NCI-H510A (cell line): ENCODE measurements at regions not wholly inside any gene's neighbourhood (a gene's known extent, or its start where the extent isn't known, plus 50 kb on each side); places are given as distances from the start of the nearest gene placed in this dataset.
"Not testable (repeated sequence)": the region's sequence is repeated elsewhere in the genome, so short reads cannot be mapped to it uniquely, and the experiment has no call there.

Experiments used
- DNase-seq: peaks from one replicate; lab custom pipeline; 2025; lab: John Stamatoyannopoulos, UW

GRCh38 chr21:27769763-27770162 is 802.9 kb upstream of the ADAMTS5 start:
- no peak for DNase-seq

GRCh38 chr21:27768046-27768637 is 801.3 kb upstream of the ADAMTS5 start:
- not testable (repeated sequence) for DNase-seq

- DNase-seq, result no peak
Measured at GRCh38 chr21:27764056-27764455, 797.2 kb upstream of the ADAMTS5 start.

GRCh38 chr21:27761623-27762022 is 794.7 kb upstream of the ADAMTS5 start:
- no peak for DNase-seq

- DNase-seq, result no peak
Measured at GRCh38 chr21:27759820-27760219, 792.9 kb upstream of the ADAMTS5 start.

GRCh38 chr21:27759091-27759659 is 792.3 kb upstream of the ADAMTS5 start:
- no peak for DNase-seq

- DNase-seq, result no peak
Measured at GRCh38 chr21:27756191-27756590, 789.3 kb upstream of the ADAMTS5 start.

GRCh38 chr21:27743971-27744564 is 777.2 kb upstream of the ADAMTS5 start:
- DNase-seq, result no peak

GRCh38 chr21:27741736-27742135 is 774.8 kb upstream of the ADAMTS5 start:
- no peak for DNase-seq

- no peak for DNase-seq
Measured at GRCh38 chr21:27740084-27740483, 773.2 kb upstream of the ADAMTS5 start.

GRCh38 chr21:27739187-27739586 is 772.3 kb upstream of the ADAMTS5 start:
- DNase-seq, result no peak

- DNase-seq, result no peak
Measured at GRCh38 chr21:27735699-27736098, 768.8 kb upstream of the ADAMTS5 start.

- DNase-seq, result no peak
Measured at GRCh38 chr21:27734146-27734545, 767.3 kb upstream of the ADAMTS5 start.

- no peak for DNase-seq
Measured at GRCh38 chr21:27725916-27726315, 759.0 kb upstream of the ADAMTS5 start.

- no peak for DNase-seq
Measured at GRCh38 chr21:27722095-27722494, 755.2 kb upstream of the ADAMTS5 start.

GRCh38 chr21:27721675-27722074 is 754.8 kb upstream of the ADAMTS5 start:
- DNase-seq, result no peak

GRCh38 chr21:27719226-27719625 is 752.3 kb upstream of the ADAMTS5 start:
- no peak for DNase-seq

- no peak for DNase-seq
Measured at GRCh38 chr21:27715131-27715530, 748.2 kb upstream of the ADAMTS5 start.

GRCh38 chr21:27713154-27714109 is 746.5 kb upstream of the ADAMTS5 start:
- no peak for DNase-seq

- no peak for DNase-seq
Measured at GRCh38 chr21:27704567-27705166, 737.8 kb upstream of the ADAMTS5 start.

- DNase-seq, result no peak
Measured at GRCh38 chr21:27703791-27704190, 736.9 kb upstream of the ADAMTS5 start.

GRCh38 chr21:27700974-27701614 is 734.2 kb upstream of the ADAMTS5 start:
- peak; percentile 56 for DNase-seq
